ENCODE measurements at regions not wholly inside any gene's neighbourhood (a gene's known extent, or its start where the extent isn't known, plus 50 kb on each side); places are given as distances from the start of the nearest gene placed in this dataset.

DNA sequence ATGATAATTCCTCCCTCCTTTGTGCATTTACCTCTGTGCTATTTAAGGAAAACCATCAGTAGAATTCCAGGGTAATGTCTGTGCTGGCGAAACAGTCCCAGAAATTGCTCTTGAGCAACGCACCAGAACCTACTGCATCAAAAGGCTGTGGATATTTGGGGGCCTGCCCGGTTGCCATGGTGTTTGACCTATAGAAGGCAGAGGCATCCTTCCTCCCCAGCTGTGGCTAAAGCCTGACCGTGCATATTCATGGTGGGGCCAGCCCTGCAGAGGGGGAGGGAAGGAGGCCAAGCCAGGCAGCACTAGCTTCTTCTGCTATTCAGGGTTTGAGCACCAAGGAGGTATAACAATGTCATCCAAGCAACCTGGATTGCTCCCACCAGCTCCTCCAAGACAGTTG lies 215.0 kb upstream of the E2F8 start:
- H3K36me3 ChIP-seq (ENCODE audit: insufficient read depth, low read length) = no peaks in the 10 kb centered on the region
- no peak overlapping the region for H3K9ac ChIP-seq (ENCODE audit: low read length)
- no peak overlapping the region for H2AFZ ChIP-seq (ENCODE audit: low read length)
- no peaks in the 10 kb centered on the region for H3K79me2 ChIP-seq (ENCODE audit: insufficient read depth, low read length)
- H3K9me3 ChIP-seq (ENCODE audit: low read length) = no peaks in the 10 kb centered on the region
- TF ChIP-seq, protein P1, sequence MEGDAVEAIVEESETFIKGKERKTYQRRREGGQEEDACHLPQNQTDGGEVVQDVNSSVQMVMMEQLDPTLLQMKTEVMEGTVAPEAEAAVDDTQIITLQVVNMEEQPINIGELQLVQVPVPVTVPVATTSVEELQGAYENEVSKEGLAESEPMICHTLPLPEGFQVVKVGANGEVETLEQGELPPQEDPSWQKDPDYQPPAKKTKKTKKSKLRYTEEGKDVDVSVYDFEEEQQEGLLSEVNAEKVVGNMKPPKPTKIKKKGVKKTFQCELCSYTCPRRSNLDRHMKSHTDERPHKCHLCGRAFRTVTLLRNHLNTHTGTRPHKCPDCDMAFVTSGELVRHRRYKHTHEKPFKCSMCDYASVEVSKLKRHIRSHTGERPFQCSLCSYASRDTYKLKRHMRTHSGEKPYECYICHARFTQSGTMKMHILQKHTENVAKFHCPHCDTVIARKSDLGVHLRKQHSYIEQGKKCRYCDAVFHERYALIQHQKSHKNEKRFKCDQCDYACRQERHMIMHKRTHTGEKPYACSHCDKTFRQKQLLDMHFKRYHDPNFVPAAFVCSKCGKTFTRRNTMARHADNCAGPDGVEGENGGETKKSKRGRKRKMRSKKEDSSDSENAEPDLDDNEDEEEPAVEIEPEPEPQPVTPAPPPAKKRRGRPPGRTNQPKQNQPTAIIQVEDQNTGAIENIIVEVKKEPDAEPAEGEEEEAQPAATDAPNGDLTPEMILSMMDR (IDR thresholded peaks at IDR 0.05; ENCODE audit: low read length) = no peak
- TF ChIP-seq EZH2 (IDR thresholded peaks at IDR 0.05; ENCODE audit: borderline replicate concordance, low read length) = no peak
- no peak overlapping the region for H3K4me2 ChIP-seq (ENCODE audit: low read length)
- H4K20me1 ChIP-seq (ENCODE audit: insufficient read depth, low read length) = no peaks in the 10 kb centered on the region
- H3K27ac ChIP-seq (ENCODE audit: low read depth, low read length, poor library complexity, severe bottlenecking) = no peak overlapping the region
- no peaks in the 10 kb centered on the region for H3F3A ChIP-seq (ENCODE audit: insufficient read depth, low read length)
- H3K9me2 ChIP-seq (ENCODE audit: low read depth, low read length) = no peaks in the 10 kb centered on the region
- H3K4me1 ChIP-seq (ENCODE audit: insufficient read depth, low read length, severe bottlenecking) = no peaks in the 10 kb centered on the region
- H3K4me3 ChIP-seq (ENCODE audit: low read depth, low read length, poor library complexity, severe bottlenecking) = no peak overlapping the region
- H3K27me3 ChIP-seq (ENCODE audit: insufficient read depth, low read length) = no peaks in the 10 kb centered on the region

DNA sequence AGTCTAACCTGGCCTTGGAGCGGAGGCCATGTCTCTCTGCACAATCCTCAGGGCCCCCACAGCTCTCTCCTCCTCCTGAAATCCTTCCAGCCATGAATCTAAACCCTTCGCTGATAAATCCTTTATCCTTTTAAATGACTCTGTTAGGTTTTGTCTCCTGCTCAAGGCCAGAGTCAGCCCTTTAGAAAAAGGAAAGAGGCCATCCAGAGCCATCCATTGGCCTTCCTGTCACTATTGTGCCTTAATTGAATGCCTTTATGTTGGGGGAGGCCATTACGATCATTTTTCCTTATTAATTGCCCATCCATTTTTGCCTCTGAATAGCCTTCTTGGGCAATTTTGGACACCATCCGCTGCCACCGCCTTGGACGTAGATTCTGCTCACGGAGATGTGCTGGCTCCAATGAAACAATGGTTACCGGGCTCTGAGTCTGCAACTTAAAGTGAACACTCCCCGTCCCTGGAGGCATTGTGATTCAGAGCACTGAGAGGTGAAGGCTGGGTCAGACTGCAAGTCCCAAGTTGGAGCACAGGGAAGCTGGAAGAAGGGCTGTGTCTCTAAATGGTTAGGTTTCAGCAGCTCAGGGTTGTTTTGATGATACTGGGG lies 213.0 kb upstream of the E2F8 start:
- H3K4me3 ChIP-seq (ENCODE audit: low read depth, low read length, poor library complexity, severe bottlenecking) = no peak overlapping the region
- H3K4me1 ChIP-seq (ENCODE audit: insufficient read depth, low read length, severe bottlenecking) = no peaks in the 10 kb centered on the region
- no peak overlapping the region for H3K4me2 ChIP-seq (ENCODE audit: low read length)
- no peaks in the 10 kb centered on the region for H3K9me2 ChIP-seq (ENCODE audit: low read depth, low read length)
- TF ChIP-seq, protein P1 (IDR thresholded peaks at IDR 0.05; ENCODE audit: low read length) = no peak
- no peak for TF ChIP-seq EZH2 (IDR thresholded peaks at IDR 0.05; ENCODE audit: borderline replicate concordance, low read length)
- no peak overlapping the region for H3K9ac ChIP-seq (ENCODE audit: low read length)
- H3K9me3 ChIP-seq (ENCODE audit: low read length) = no peaks in the 10 kb centered on the region
- H4K20me1 ChIP-seq (ENCODE audit: insufficient read depth, low read length) = no peaks in the 10 kb centered on the region
- no peaks in the 10 kb centered on the region for H3F3A ChIP-seq (ENCODE audit: insufficient read depth, low read length)
- no peaks in the 10 kb centered on the region for H3K36me3 ChIP-seq (ENCODE audit: insufficient read depth, low read length)
- H3K79me2 ChIP-seq (ENCODE audit: insufficient read depth, low read length) = no peaks in the 10 kb centered on the region
- H3K27me3 ChIP-seq (ENCODE audit: insufficient read depth, low read length) = no peaks in the 10 kb centered on the region
- H2AFZ ChIP-seq (ENCODE audit: low read length) = no peak overlapping the region
- H3K27ac ChIP-seq (ENCODE audit: low read depth, low read length, poor library complexity, severe bottlenecking) = no peak overlapping the region

- Histone ChIP-seq H4K20me1 (ENCODE audit: insufficient read depth, low read length) (no peaks in the 10 kb centered on the region), H2AFZ (ENCODE audit: low read length) (no peak overlapping the region), H3K4me1 (ENCODE audit: insufficient read depth, low read length, severe bottlenecking) (no peaks in the 10 kb centered on the region), H3F3A (ENCODE audit: insufficient read depth, low read length) (no peaks in the 10 kb centered on the region), H3K4me3 (ENCODE audit: low read depth, low read length, poor library complexity, severe bottlenecking) (no peak overlapping the region), H3K79me2 (ENCODE audit: insufficient read depth, low read length) (no peaks in the 10 kb centered on the region), H3K27me3 (ENCODE audit: insufficient read depth, low read length) (no peaks in the 10 kb centered on the region), H3K9me2 (ENCODE audit: low read depth, low read length) (no peaks in the 10 kb centered on the region), H3K9me3 (ENCODE audit: low read length) (no peaks in the 10 kb centered on the region), H3K4me2 (ENCODE audit: low read length) (no peak overlapping the region), H3K36me3 (ENCODE audit: insufficient read depth, low read length) (no peaks in the 10 kb centered on the region), H3K9ac (ENCODE audit: low read length) (no peak overlapping the region), H3K27ac (ENCODE audit: low read depth, low read length, poor library complexity, severe bottlenecking) (no peak overlapping the region)
- TF ChIP-seq EZH2 (IDR thresholded peaks at IDR 0.05; ENCODE audit: borderline replicate concordance, low read length) = no peak
- TF ChIP-seq, protein P1 (IDR thresholded peaks at IDR 0.05; ENCODE audit: low read length) = no peak
Measured at GRCh38 chr11:19451609-19452008, 210.9 kb upstream of the E2F8 start.

All from OCI-LY1 (cell line).